ACC112 (cell line): ENCODE measurements at regions not wholly inside any gene's neighbourhood (a gene's known extent, or its start where the extent isn't known, plus 50 kb on each side); places are given as distances from the start of the nearest gene placed in this dataset.

Experiments
- H2AFZ ChIP-seq: fragments of 200-600 bp; sonication (generic); one replicate; pipeline ENCODE4 v1.6.0; 2017; ENCODE audit warnings: antibody characterized with exemption, low read length; ENCODE audit not compliant: unreplicated experiment
- H3K27ac ChIP-seq: fragments of 200-600 bp; sonication (generic); 2 replicates; pipeline ENCODE4 v1.5.1; 2014; ENCODE audit warnings: low read depth, mild to moderate bottlenecking, antibody characterized with exemption, low read length, moderate library complexity
- H3K27me3 ChIP-seq: fragments of 200-600 bp; sonication (generic); 2 replicates; pipeline ENCODE4 v1.6.1; 2014; ENCODE audit warnings: mild to moderate bottlenecking, antibody characterized with exemption, low read length, moderate library complexity, mixed read lengths; ENCODE audit not compliant: insufficient read depth
- H3K36me3 ChIP-seq: fragments of 200-600 bp; sonication (generic); 2 replicates; pipeline ENCODE4 v1.6.1; 2016; ENCODE audit warnings: mild to moderate bottlenecking, antibody characterized with exemption, low read length, moderate library complexity, mixed read lengths; ENCODE audit not compliant: insufficient read depth
- H3K4me1 ChIP-seq: fragments of 200-600 bp; sonication (generic); one replicate; pipeline ENCODE4 v1.6.1; 2016; ENCODE audit warnings: low read length, mixed read lengths; ENCODE audit not compliant: insufficient read depth, unreplicated experiment, control insufficient read depth
- H3K4me3 ChIP-seq: fragments of 200-600 bp; sonication (generic); 2 replicates; pipeline ENCODE4 v1.5.1; 2014; ENCODE audit warnings: mild to moderate bottlenecking, low read depth, low read length
- H3K79me2 ChIP-seq: fragments of 200-600 bp; sonication (generic); one replicate; pipeline ENCODE4 v1.6.0; 2016; ENCODE audit warnings: low read length; ENCODE audit not compliant: control insufficient read depth, unreplicated experiment, insufficient read depth

DNA sequence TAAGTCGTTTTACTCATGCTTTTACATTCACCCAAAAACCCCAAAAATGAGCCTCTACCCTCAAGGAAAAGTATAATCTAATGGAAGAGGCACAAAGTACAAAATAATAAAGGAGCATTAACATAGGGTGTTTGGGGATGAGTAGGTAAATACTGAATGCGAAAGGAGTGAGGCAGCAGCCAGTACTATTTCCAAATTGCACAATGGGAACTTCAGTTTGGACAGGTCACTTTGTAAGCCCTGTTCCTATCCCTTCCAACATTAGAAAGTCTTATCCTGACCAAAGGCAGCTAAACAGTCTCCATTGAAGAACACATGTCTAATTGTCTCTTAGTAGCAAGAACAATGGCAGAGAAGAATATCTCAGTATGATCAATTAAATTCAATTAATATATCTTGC is 728.3 kb downstream of the GBE1 start:
- H3K36me3 ChIP-seq = no peaks in the 10 kb centered on the region
- H3K27me3 ChIP-seq = no peaks in the 10 kb centered on the region; the same call in 1 of the 2 replicates
- no peak overlapping the region for H3K27ac ChIP-seq
- H3K79me2 ChIP-seq = no peaks in the 10 kb centered on the region
- H3K4me1 ChIP-seq = no peaks in the 10 kb centered on the region
- no peak overlapping the region for H3K4me3 ChIP-seq
- H2AFZ ChIP-seq = no peak overlapping the region

DNA sequence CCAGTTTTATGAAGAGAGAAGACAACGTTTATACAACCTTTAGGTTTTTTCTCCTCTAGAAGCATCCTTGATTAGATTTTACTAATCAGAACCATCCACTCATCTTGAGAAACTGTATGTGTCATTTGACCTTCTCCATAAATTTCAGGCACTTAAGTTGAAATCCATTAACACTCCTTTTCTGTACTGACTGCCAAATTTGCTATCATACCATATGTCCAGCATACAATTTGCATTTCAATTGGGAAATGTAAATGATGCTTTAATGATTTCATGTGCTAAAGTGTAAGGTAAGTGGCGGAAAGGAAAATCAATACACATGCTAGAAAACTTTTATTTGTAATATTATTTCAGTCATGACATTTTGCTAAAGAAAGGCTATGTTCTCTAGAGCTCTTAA is 731.6 kb downstream of the GBE1 start:
- Histone ChIP-seq H3K36me3 (no peaks in the 10 kb centered on the region), H3K27me3 (no peaks in the 10 kb centered on the region; the same call in 1 of the 2 replicates), H3K4me1 (no peaks in the 10 kb centered on the region), H3K79me2 (no peaks in the 10 kb centered on the region), H2AFZ (no peak overlapping the region), H3K4me3 (no peak overlapping the region), H3K27ac (no peak overlapping the region)

DNA sequence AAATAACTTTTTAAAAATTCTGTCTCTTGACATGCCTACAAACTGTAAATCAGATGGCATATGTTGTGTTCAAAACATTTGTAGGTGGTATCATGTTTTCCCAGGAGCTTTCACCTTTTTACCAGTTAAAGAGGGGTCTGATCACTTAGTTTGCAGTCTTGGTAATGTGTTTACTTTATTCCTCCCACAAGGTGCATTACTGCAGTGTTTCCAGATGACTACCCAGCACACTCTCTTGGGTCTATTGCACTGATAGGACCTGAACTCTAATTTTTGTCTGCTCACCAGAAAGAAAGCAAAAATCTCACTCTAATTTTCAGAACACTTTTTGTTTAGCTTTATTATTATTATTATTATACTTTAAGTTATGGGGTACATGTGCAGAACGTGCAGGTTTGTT is 734.1 kb downstream of the GBE1 start:
- H3K4me1 ChIP-seq = no peaks in the 10 kb centered on the region
- no peaks in the 10 kb centered on the region; the same call in 1 of the 2 replicates for H3K27me3 ChIP-seq
- H3K4me3 ChIP-seq = no peak overlapping the region
- H3K36me3 ChIP-seq = no peaks in the 10 kb centered on the region
- H3K27ac ChIP-seq = no peak overlapping the region
- H3K79me2 ChIP-seq = no peaks in the 10 kb centered on the region
- H2AFZ ChIP-seq = no peak overlapping the region

DNA sequence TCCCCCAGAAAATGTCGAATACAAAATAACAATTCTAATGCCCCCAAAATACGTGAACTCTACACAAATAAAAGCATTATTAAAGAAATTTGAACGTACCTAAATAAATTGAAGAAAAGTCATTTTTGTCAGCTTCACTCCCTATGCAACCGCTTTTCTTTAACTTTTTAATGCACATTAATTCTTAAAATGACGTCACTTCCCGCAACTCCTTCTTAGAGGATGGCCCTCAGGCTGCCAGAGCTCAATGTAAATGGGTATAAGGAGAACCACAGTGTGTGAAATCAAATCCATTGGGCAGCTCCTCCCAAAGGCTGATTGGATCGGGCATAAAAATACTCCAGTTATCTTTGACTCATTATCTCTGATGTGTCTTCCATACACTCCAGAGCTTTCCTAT is 736.9 kb downstream of the GBE1 start:
- Histone ChIP-seq H3K27me3 (no peaks in the 10 kb centered on the region; the same call in 1 of the 2 replicates), H3K36me3 (no peaks in the 10 kb centered on the region), H3K4me3 (no peak overlapping the region), H3K27ac (no peak overlapping the region), H3K4me1 (peaks cover 3% of the 10 kb centered on the region), H3K79me2 (no peaks in the 10 kb centered on the region), H2AFZ (no peak overlapping the region)

DNA sequence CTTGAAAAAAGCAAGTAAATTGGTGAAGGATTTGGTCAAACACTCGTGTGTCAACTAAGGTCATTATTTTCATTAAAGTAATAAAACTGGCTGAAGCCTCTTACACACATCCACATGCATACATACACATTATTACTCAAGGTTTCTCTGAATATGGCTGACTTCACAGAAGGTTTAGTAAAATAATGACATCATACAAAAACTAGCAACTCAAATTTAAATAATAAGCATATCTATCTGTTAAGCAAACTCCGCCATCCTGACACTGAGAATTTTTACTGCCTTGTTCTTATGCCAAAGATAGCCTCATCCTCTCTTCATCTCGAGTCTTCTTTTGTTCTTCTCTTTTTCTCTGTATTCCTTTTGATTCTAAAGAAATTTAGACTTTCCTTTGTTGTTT is 739.1 kb downstream of the GBE1 start:
- H3K27ac ChIP-seq = no peak overlapping the region
- H2AFZ ChIP-seq = no peak overlapping the region
- H3K79me2 ChIP-seq = no peaks in the 10 kb centered on the region
- no peaks in the 10 kb centered on the region for H3K36me3 ChIP-seq
- H3K27me3 ChIP-seq = peaks cover 5% of the 10 kb centered on the region; the same call in 1 of the 2 replicates
- peaks cover 3% of the 10 kb centered on the region for H3K4me1 ChIP-seq
- no peak overlapping the region for H3K4me3 ChIP-seq

DNA sequence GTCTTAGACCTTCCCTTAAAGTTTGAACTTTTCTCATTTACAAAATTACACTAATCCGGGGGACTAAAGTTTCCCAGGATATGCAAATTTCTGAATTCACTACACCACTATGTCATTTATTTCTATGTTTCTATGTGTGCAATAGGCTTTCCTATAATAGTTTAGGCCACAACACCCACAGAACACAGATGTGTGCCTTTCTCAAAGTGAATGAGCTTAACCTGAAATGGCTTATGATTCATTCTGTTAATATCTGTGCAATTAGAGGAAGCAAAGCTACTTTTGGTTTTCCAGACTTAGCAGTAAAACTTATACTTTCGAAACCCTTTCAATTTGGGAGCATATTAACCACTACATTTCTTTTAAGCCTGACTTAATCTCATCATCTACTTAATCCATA is 748.1 kb downstream of the GBE1 start:
- Histone ChIP-seq H3K27ac (no peak overlapping the region), H3K79me2 (no peaks in the 10 kb centered on the region), H3K4me3 (no peak overlapping the region), H3K36me3 (no peaks in the 10 kb centered on the region), H3K4me1 (no peaks in the 10 kb centered on the region), H3K27me3 (no peaks in the 10 kb centered on the region), H2AFZ (peak overlapping the region; percentile 18)

DNA sequence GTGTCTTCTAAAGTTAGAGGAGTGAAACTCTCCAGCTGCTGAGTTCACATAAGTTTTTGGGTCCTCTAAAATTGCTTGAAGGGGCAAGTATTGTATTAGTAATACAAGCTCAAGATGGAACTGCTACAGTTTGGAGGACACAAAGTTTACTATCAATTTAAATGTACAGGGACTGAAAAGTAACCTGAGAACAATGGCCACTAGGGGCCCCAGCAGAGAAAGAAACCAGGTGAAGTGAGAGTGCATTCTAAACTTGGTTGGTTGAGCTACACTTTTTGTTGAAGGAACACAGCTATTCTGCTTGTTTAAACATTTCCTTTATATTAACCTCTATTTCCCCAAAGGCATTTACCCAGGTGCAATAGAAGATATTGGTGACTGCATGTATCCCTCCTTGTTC is 755.5 kb downstream of the GBE1 start:
- Histone ChIP-seq H3K4me1 (no peaks in the 10 kb centered on the region), H3K27me3 (peaks cover 18% of the 10 kb centered on the region; the same call in 1 of the 2 replicates), H3K79me2 (no peaks in the 10 kb centered on the region), H3K4me3 (no peak overlapping the region), H3K36me3 (no peaks in the 10 kb centered on the region), H3K27ac (no peak overlapping the region), H2AFZ (no peak overlapping the region)

DNA sequence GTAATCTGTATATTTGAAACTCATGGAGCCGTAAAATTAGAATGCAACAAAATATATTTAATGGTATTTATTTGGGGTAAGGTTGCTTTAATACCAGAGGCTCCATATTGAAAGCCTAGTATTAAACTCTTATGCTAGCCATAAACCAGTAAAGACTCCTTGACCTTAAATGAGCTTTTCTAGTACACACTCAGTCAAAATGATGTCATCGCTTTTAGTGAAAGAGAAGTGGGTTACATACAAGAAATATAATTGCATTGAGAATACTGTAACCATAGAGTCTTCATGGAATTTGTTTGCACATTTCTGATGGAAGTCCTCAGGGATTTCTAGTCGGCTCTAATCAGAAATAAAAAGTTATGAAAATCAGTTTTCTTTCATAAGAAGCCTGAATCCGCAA is 757.6 kb downstream of the GBE1 start:
- Histone ChIP-seq H3K36me3 (no peaks in the 10 kb centered on the region), H3K27ac (no peak overlapping the region), H3K4me3 (no peak overlapping the region), H3K27me3 (peaks cover 28% of the 10 kb centered on the region; the same call in 1 of the 2 replicates), H3K4me1 (no peaks in the 10 kb centered on the region), H3K79me2 (no peaks in the 10 kb centered on the region), H2AFZ (no peak overlapping the region)

DNA sequence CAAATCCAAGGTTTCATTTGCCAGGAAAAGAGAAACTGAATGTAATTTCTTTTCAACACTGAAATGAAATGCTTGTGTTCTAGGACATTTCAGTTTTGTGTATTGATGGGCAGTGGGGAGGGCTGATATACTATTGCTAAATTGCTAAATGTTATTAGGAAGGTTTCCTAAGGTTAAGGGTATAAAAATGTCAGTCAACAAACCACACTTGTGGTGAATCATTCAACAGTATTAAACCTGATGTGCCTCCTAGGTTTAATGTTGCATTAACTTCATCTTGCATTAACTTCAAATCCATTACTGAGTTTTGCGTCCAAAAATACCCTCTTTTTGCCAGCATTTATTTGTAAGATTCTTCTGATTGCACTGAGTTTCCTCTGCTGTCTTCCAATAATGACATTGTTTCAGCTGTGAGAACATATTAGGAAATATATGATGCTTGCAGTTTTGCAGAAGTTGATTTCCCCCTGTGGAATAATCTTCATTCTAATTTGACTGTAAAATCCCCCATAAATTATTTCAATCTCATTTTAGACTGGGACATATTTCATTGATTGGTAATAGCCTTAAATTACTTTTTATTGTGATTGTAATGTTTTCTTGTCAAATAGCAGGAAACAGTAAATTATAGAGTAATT is 758.3 kb downstream of the GBE1 start:
- Histone ChIP-seq H3K4me3 (no peak overlapping the region), H3K27ac (no peak overlapping the region), H2AFZ (no peak overlapping the region), H3K36me3 (no peaks in the 10 kb centered on the region), H3K79me2 (no peaks in the 10 kb centered on the region), H3K4me1 (no peaks in the 10 kb centered on the region), H3K27me3 (peaks cover 28% of the 10 kb centered on the region; the same call in 1 of the 2 replicates)

DNA sequence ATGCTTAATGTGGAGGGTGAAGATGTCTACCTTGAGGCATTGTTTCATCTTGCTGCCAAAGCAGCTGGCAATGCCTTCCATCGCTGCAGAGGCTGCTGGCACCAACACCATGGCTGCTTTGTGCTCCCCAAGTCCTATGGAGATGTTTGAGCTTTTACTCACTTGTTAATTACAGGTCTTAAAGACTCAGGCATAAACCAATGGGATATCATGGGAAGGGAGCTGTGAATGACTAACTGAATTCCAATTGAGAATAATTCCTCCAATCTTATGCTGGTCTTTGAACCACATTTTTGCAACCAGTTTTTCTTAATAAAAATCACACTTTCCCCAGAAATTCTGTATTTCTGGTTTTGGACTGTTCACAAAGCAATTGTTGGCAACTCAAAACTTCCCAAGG is 762.0 kb downstream of the GBE1 start:
- H3K79me2 ChIP-seq = no peaks in the 10 kb centered on the region

DNA sequence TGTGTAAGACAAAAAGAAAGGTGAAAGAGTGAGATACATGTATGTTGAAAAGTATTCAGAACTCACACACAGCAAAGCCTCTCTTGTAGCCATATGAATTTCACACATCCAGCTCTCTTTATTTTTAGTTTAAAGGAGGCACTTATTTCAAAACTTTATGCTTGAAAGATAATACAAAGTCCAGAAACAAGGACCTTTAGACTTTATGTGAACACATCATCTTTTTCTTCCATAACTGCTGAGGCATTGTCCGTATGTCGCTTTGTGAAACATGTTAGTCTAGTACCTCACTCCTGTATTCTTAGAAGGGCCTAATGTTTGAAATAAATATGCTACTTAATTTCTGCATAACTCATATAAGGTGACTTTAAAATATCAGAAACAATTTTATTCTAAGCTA is 763.4 kb downstream of the GBE1 start:
- Histone ChIP-seq H3K4me3 (no peak overlapping the region), H3K4me1 (no peaks in the 10 kb centered on the region), H3K27ac (no peak overlapping the region), H3K27me3 (peaks cover 17% of the 10 kb centered on the region), H3K36me3 (no peaks in the 10 kb centered on the region), H2AFZ (no peak overlapping the region), H3K79me2 (no peaks in the 10 kb centered on the region)

More for the DNA sequence above, 762.0 kb downstream of the GBE1 start:
- no peaks in the 10 kb centered on the region for H3K36me3 ChIP-seq
- H3K4me3 ChIP-seq = no peak overlapping the region
- no peaks in the 10 kb centered on the region for H3K4me1 ChIP-seq
- H3K27me3 ChIP-seq = peaks cover 28% of the 10 kb centered on the region
- no peak overlapping the region for H2AFZ ChIP-seq
- no peak overlapping the region for H3K27ac ChIP-seq
